ENCODE measurements at regions not wholly inside any gene's neighbourhood (a gene's known extent, or its start where the extent isn't known, plus 50 kb on each side); places are given as distances from the start of the nearest gene placed in this dataset.

DNA sequence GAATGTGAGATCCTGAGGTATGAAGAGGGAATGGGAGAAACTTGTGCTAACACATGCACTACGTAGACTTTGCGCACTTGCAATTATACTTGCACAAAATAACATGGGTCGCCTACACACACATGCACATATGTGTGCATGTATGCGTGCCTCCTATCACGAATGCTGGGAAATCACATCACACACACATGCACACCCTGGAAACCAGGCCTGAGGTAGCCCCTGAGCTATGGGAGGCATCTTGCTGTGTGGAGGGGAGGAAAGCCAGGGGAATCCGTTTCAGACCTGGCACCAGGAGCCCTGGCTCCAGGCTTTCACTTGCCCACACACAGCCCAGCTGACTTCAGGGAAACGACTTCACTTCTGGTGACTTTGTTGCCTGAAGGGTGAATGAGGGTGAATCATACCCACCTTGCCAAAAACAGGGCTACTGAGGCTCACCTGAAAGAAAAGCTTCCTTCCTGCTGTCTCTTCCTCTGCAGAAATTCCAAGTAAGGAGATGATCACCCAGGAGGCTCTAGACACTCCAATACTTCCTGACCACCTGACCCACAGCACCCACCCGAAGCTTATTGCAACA is 136.0 kb upstream of the NGF start:
- H3K27ac ChIP-seq, result no peak overlapping the region
- no peaks in the 10 kb centered on the region for H3K4me1 Mint-ChIP-seq

DNA sequence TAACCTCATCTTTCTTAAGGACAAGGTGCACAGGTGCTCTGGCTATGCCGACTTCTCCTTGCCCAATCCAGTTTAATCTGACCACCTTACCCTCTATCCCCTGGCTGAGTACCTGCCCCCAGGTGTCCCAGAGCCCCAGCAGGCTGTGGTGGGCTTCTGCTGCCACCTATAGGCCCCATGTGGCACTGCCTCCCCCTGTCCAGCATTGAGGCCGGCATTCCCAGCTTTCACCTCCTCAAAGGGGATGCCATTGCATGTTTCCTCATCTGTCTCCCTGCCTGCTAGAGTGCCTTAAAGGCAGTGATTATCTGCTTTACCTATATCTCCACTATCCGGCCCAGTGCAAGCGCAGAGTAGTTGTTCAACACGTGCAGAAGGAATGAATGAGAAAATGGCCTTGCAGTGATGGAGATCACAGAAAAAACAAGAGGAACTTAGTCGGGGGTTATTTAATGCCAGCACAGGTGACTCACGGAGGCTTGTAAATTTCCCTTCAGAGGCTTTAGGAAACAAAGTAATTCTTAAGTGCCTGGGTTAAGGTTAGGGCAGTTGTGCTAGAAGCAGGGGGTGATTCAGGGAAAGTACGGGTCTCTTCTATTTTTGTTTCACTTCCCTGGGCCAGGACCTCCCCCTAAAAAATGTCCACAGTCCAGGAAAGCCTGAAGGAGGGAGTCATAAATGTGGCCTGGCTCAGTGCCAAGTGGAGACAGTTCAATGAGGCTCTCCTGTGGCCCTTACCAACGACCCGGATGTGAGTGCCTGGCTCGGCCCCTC is 131.8 kb upstream of the NGF start:
- H3F3A ChIP-seq (ENCODE audit: low read depth), result no peaks in the 10 kb centered on the region
- TF ChIP-seq CTCF (IDR thresholded peaks at IDR 0.05), result peak; percentile 85
- no peak for TF ChIP-seq EZH2phosphoT487 (IDR thresholded peaks at IDR 0.05)
- H2AFZ ChIP-seq (replicated peaks), result no peak overlapping the region
- no peaks in the 10 kb centered on the region for H3K36me3 ChIP-seq
- no peak overlapping the region for H3K4me3 ChIP-seq
- no peaks in the 10 kb centered on the region for H3K27me3 ChIP-seq
- H3K27me3 Mint-ChIP-seq (ENCODE audit: insufficient read depth, low read depth), result peaks cover 12% of the 10 kb centered on the region
- no peak overlapping the region for H3K4me2 ChIP-seq
- H3K9me3 ChIP-seq (ENCODE audit: low read depth), result no peaks in the 10 kb centered on the region
- H3K36me3 Mint-ChIP-seq, result no peaks in the 10 kb centered on the region
- no peak overlapping the region for H3K9ac ChIP-seq
- peaks cover 5% of the 10 kb centered on the region for H3K4me1 ChIP-seq
- no peak overlapping the region for H3K4me3 Mint-ChIP-seq
- no peak overlapping the region for H3K27ac ChIP-seq
- H3K4me1 Mint-ChIP-seq, result peaks cover 9% of the 10 kb centered on the region
- peaks cover 3% of the 10 kb centered on the region for H3K9me3 Mint-ChIP-seq
- peak; percentile 66 for DNase-seq (ENCODE audit: low spot score)
- H4K20me1 ChIP-seq (ENCODE audit: low read depth), result no peaks in the 10 kb centered on the region
- no peaks in the 10 kb centered on the region for H3K79me2 ChIP-seq (ENCODE audit: low read depth)
- H3K27ac Mint-ChIP-seq, result no peak overlapping the region

More for the DNA sequence above, 136.0 kb upstream of the NGF start:
- H3K79me2 ChIP-seq (ENCODE audit: low read depth), result no peaks in the 10 kb centered on the region
- H3K27me3 ChIP-seq, result no peaks in the 10 kb centered on the region
- H2AFZ ChIP-seq (replicated peaks), result no peak overlapping the region
- Mint-ChIP-seq H3K9me3 (peaks cover 3% of the 10 kb centered on the region), H3K36me3 (no peaks in the 10 kb centered on the region), H3K4me3 (no peak overlapping the region), H3K27ac (no peak overlapping the region), H3K27me3 (ENCODE audit: insufficient read depth, low read depth) (peaks cover 9% of the 10 kb centered on the region)
- H3K4me3 ChIP-seq, result no peak overlapping the region
- DNase-seq (ENCODE audit: low spot score), result no peak
- no peak overlapping the region for H3K4me2 ChIP-seq
- no peak overlapping the region for H3K9ac ChIP-seq
- no peaks in the 10 kb centered on the region for H3F3A ChIP-seq (ENCODE audit: low read depth)
- TF ChIP-seq EZH2phosphoT487 (IDR thresholded peaks at IDR 0.05) (no peak), EZH2 (IDR thresholded peaks at IDR 0.05) (no peak), CTCF (IDR thresholded peaks at IDR 0.05) (no peak)
- H3K4me1 ChIP-seq, result no peaks in the 10 kb centered on the region
- no peaks in the 10 kb centered on the region for H3K36me3 ChIP-seq
- no peaks in the 10 kb centered on the region for H3K9me3 ChIP-seq (ENCODE audit: low read depth)
- no peaks in the 10 kb centered on the region for H4K20me1 ChIP-seq (ENCODE audit: low read depth)

DNA sequence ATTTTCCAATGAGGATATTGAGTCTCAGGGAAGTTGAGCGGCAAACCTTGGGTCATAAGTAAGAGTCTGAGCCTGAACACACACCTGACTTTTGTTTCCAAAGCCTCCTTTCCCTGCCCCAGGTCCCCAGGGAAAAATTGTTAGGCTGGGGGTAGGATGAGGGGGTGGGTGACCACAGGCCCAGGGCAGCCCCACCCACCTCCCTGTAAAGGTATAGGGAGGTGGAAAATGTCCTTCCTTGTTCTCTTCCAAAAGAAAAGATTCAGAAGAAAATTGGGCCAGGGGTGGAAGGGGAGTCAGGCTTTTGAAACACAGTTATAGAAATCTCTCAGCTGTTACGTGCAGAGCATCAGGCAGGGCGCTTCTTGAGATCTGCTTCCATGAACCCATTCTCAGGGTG is 129.7 kb upstream of the NGF start:
- Histone ChIP-seq H3K4me3 (no peak overlapping the region), H3K27ac (no peak overlapping the region), H3K27me3 (no peaks in the 10 kb centered on the region), H3K4me2 (no peak overlapping the region), H3F3A (ENCODE audit: low read depth) (no peaks in the 10 kb centered on the region), H3K36me3 (no peaks in the 10 kb centered on the region), H3K4me1 (peaks cover 5% of the 10 kb centered on the region), H3K9ac (no peak overlapping the region), H3K9me3 (ENCODE audit: low read depth) (no peaks in the 10 kb centered on the region), H2AFZ (replicated peaks) (no peak overlapping the region), H3K79me2 (ENCODE audit: low read depth) (no peaks in the 10 kb centered on the region), H4K20me1 (ENCODE audit: low read depth) (no peaks in the 10 kb centered on the region)
- H3K36me3 Mint-ChIP-seq, result no peaks in the 10 kb centered on the region
- H3K27ac Mint-ChIP-seq, result no peak overlapping the region
- TF ChIP-seq EZH2 (IDR thresholded peaks at IDR 0.05) (no peak), CTCF (IDR thresholded peaks at IDR 0.05) (no peak)
- no peak for DNase-seq (ENCODE audit: low spot score)
- H3K9me3 Mint-ChIP-seq, result no peaks in the 10 kb centered on the region
- H3K4me3 Mint-ChIP-seq, result no peak overlapping the region
- H3K27me3 Mint-ChIP-seq (ENCODE audit: insufficient read depth, low read depth), result peaks cover 10% of the 10 kb centered on the region
- H3K4me1 Mint-ChIP-seq, result peaks cover 9% of the 10 kb centered on the region
